ENCODE measurements at regions not wholly inside any gene's neighbourhood (a gene's known extent, or its start where the extent isn't known, plus 50 kb on each side); places are given as distances from the start of the nearest gene placed in this dataset.

GRCh38 chr2:66110086-66110485, 324.8 kb upstream of the MEIS1 start:
- Mint-ChIP-seq H3K36me3 (no peaks in the 10 kb centered on the region), H3K27ac (peak overlapping the region in 1 of 7 donors; percentile 43), H3K9me3 (peaks cover 0 to 15% (median 3%) of the 10 kb centered on the region in 7 donors), H3K4me3 (no peak overlapping the region), H3K4me1 (no peaks in the 10 kb centered on the region), H3K27me3 (ENCODE audit: low read depth in 3 of 3) (peaks cover 0 to 5% (median 0%) of the 10 kb centered on the region in 3 donors)
- Histone ChIP-seq H3K9ac (ENCODE audit: insufficient read depth, low read length, poor library complexity, severe bottlenecking) (no peak overlapping the region), H3K27ac (ENCODE audit: low read depth in 1 of 2, low read length in 2 of 2) (no peak overlapping the region), H3K4me2 (replicated peaks; ENCODE audit: extremely low read depth, low read length, poor library complexity, severe bottlenecking) (no peak overlapping the region), H2AFZ (ENCODE audit: insufficient read depth, low read depth, low read length, poor library complexity, severe bottlenecking) (no peak overlapping the region), H4K20me1 (ENCODE audit: insufficient read depth, low read length) (no peaks in the 10 kb centered on the region), H3K4me3 (replicated peaks in 1 of 3; ENCODE audit: low read depth in 2 of 3, low read length in 3 of 3) (no peak overlapping the region), H3K9me3 (replicated peaks in 1 of 2; ENCODE audit: control insufficient read depth in 1 of 2, insufficient read depth in 1 of 2, low read length in 2 of 2) (no peaks in the 10 kb centered on the region), H3K27me3 (ENCODE audit: control insufficient read depth in 2 of 2, insufficient read depth in 2 of 2, low read length in 2 of 2) (no peaks in the 10 kb centered on the region), H3K4me1 (ENCODE audit: control insufficient read depth in 1 of 2, insufficient read depth in 2 of 2, low read length in 2 of 2) (no peaks in the 10 kb centered on the region), H3K36me3 (replicated peaks in 1 of 2; ENCODE audit: control insufficient read depth in 1 of 2, insufficient read depth in 2 of 2, low read length in 2 of 2) (no peaks in the 10 kb centered on the region), H3K79me2 (ENCODE audit: insufficient read depth, low read length) (no peaks in the 10 kb centered on the region)
- 100% methylated on average over 1 of the region's 2 CpGs for WGBS (ENCODE audit: insufficient coverage)
- intact Hi-C loops (cut with micrococcal nuclease), result no loop called here
- TF ChIP-seq CTCF (IDR thresholded peaks at IDR 0.05), result no peak
- DNase-seq, result no peak

GRCh38 chr2:66109419-66109818, 325.5 kb upstream of the MEIS1 start:
- H3K4me3 Mint-ChIP-seq, result no peak overlapping the region
- WGBS (ENCODE audit: insufficient coverage), result no CpG with 5 or more reads among the region's 2 CpGs
- intact Hi-C loops (cut with micrococcal nuclease), result no loop called here
- Histone ChIP-seq H3K4me1 (ENCODE audit: control insufficient read depth in 1 of 2, insufficient read depth in 2 of 2, low read length in 2 of 2) (no peaks in the 10 kb centered on the region), H3K79me2 (ENCODE audit: insufficient read depth, low read length) (no peaks in the 10 kb centered on the region), H3K27ac (ENCODE audit: low read depth in 1 of 2, low read length in 2 of 2) (no peak overlapping the region), H3K9me3 (replicated peaks in 1 of 2; ENCODE audit: control insufficient read depth in 1 of 2, insufficient read depth in 1 of 2, low read length in 2 of 2) (no peaks in the 10 kb centered on the region), H3K9ac (ENCODE audit: insufficient read depth, low read length, poor library complexity, severe bottlenecking) (no peak overlapping the region), H2AFZ (ENCODE audit: insufficient read depth, low read depth, low read length, poor library complexity, severe bottlenecking) (no peak overlapping the region), H3K4me3 (replicated peaks in 1 of 3; ENCODE audit: low read depth in 2 of 3, low read length in 3 of 3) (no peak overlapping the region), H3K27me3 (ENCODE audit: control insufficient read depth in 2 of 2, insufficient read depth in 2 of 2, low read length in 2 of 2) (no peaks in the 10 kb centered on the region), H4K20me1 (ENCODE audit: insufficient read depth, low read length) (no peaks in the 10 kb centered on the region), H3K4me2 (replicated peaks; ENCODE audit: extremely low read depth, low read length, poor library complexity, severe bottlenecking) (no peak overlapping the region), H3K36me3 (replicated peaks in 1 of 2; ENCODE audit: control insufficient read depth in 1 of 2, insufficient read depth in 2 of 2, low read length in 2 of 2) (no peaks in the 10 kb centered on the region)
- no peaks in the 10 kb centered on the region for H3K4me1 Mint-ChIP-seq
- H3K9me3 Mint-ChIP-seq, result peaks cover 0 to 17% (median 3%) of the 10 kb centered on the region in 7 donors
- no peak for DNase-seq
- no peak overlapping the region for H3K27ac Mint-ChIP-seq
- peaks cover 0 to 5% (median 0%) of the 10 kb centered on the region in 3 donors for H3K27me3 Mint-ChIP-seq (ENCODE audit: low read depth in 3 of 3)
- H3K36me3 Mint-ChIP-seq, result no peaks in the 10 kb centered on the region
- TF ChIP-seq CTCF (IDR thresholded peaks at IDR 0.05), result no peak

All from CD14-positive monocyte (primary cell).